ENCODE measurements at regions not wholly inside any gene's neighbourhood (a gene's known extent, or its start where the extent isn't known, plus 50 kb on each side); places are given as distances from the start of the nearest gene placed in this dataset.
"Not testable (repeated sequence)": the region's sequence is repeated elsewhere in the genome, so short reads cannot be mapped to it uniquely, and the experiment has no call there.

DNA sequence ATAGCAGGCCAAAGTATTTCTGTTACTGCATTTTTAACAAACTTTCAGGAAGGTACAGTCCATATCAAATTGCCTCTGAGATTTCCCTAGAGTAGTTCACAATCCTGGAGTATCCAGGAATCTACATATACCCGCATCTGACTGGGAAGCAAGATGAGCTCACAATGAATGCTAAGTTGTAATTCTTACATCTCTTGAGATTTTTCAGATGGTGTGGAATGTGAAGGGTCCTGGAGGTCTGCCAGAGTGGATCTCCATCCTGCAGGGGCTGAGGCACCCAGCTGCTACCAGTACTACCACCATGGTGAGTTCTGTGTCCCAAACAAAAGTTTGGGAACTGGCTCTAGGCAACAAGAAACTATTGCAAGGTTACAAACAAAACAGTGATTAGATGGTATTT, 156.7 kb upstream of the CCDC54 start:
- no peaks in the 10 kb centered on the region for H3K4me1 Mint-ChIP-seq
- H3K4me3 Mint-ChIP-seq, result no peak overlapping the region
- H3K36me3 Mint-ChIP-seq, result no peaks in the 10 kb centered on the region
- no CpG with 5 or more reads among the region's 1 CpG for WGBS (ENCODE audit: insufficient coverage)
- Histone ChIP-seq H3K36me3 (ENCODE audit: control insufficient read depth in 2 of 2, extremely low read depth in 1 of 2, insufficient read depth in 1 of 2, low read length in 1 of 2) (no peaks in the 10 kb centered on the region), H3K4me3 (ENCODE audit: control insufficient read depth in 1 of 2, extremely low read depth in 1 of 2, low read length in 1 of 2) (no peak overlapping the region), H3K9me3 (no peaks in the 10 kb centered on the region), H3K27me3 (replicated peaks in 1 of 2; ENCODE audit: control insufficient read depth in 2 of 2, extremely low read depth in 1 of 2, insufficient read depth in 2 of 2, low read length in 1 of 2) (peaks cover 0 to 3% of the 10 kb centered on the region in 2 experiments), H3K4me1 (ENCODE audit: control insufficient read depth in 1 of 2, extremely low read depth in 1 of 2, insufficient read depth in 2 of 2, low read length in 2 of 2) (no peaks in the 10 kb centered on the region), H3K27ac (ENCODE audit: low read length) (no peak overlapping the region)
- H3K27ac Mint-ChIP-seq, result no peak overlapping the region
- DNase-seq (no peak), ATAC-seq (replicated peaks in 1 of 4) (no peak)
- ChIA-PET CTCF (interaction anchor here in 1 of 2 donors (0.9 kb wide), 1 partner anchor 13 kb away, joined by 3 read pairs; no protein-coding TSS in a partner anchor), POLR2A (no interaction called here)
- no peaks in the 10 kb centered on the region for H3K9me3 Mint-ChIP-seq
- H3K27me3 Mint-ChIP-seq, result peaks cover 6 to 9% of the 10 kb centered on the region in 2 donors

DNA sequence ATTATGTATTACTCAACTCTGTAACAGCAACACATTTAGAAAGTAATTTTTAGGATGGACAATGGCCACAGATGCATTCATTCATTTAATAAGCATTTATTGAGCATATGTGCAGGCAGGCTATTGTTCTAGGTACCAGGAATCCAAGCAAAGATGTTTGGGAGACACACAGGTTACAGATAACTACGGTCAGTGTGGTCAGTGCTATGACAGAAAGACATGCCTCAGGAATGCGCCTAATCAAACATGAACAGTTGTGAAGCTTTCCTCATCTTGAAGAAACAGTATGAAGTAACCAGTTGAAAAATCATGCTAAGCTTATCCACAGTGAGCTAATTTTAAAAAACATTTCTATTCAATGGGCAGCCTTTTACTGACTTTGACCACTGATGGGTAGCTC, 155.4 kb upstream of the CCDC54 start:
- 79% methylated on average over 2 of the region's 2 CpGs for WGBS (ENCODE audit: insufficient coverage)
- no peak overlapping the region for H3K27ac Mint-ChIP-seq
- H3K9me3 ChIP-seq, result no peaks in the 10 kb centered on the region
- H3K36me3 ChIP-seq (ENCODE audit: control insufficient read depth in 2 of 2, extremely low read depth in 1 of 2, insufficient read depth in 1 of 2, low read length in 1 of 2), result no peaks in the 10 kb centered on the region
- no peaks in the 10 kb centered on the region for H3K4me1 Mint-ChIP-seq
- H3K27me3 ChIP-seq (replicated peaks in 1 of 2; ENCODE audit: control insufficient read depth in 2 of 2, extremely low read depth in 1 of 2, insufficient read depth in 2 of 2, low read length in 1 of 2), result peaks cover 0 to 4% of the 10 kb centered on the region in 2 experiments
- no peak overlapping the region for H3K4me3 Mint-ChIP-seq
- no peaks in the 10 kb centered on the region for H3K4me1 ChIP-seq (ENCODE audit: control insufficient read depth in 1 of 2, extremely low read depth in 1 of 2, insufficient read depth in 2 of 2, low read length in 2 of 2)
- no peaks in the 10 kb centered on the region for H3K9me3 Mint-ChIP-seq
- no peaks in the 10 kb centered on the region for H3K36me3 Mint-ChIP-seq
- peaks cover 8 to 9% of the 10 kb centered on the region in 2 donors for H3K27me3 Mint-ChIP-seq
- H3K4me3 ChIP-seq (ENCODE audit: control insufficient read depth in 1 of 2, extremely low read depth in 1 of 2, low read length in 1 of 2), result no peak overlapping the region
- ATAC-seq (replicated peaks in 1 of 4) (no peak), DNase-seq (no peak)
- ChIA-PET POLR2A (interaction anchor here in 1 of 2 donors (0.6 kb wide), 1 partner anchor 17 kb away, joined by 3 read pairs; no protein-coding TSS in a partner anchor), CTCF (interaction anchor here (0.5 to 2.2 kb wide), 3 partner anchors 13 to 704 kb away, joined by 3 to 6 read pairs (median 5); no protein-coding TSS in a partner anchor)
- no peak overlapping the region for H3K27ac ChIP-seq (ENCODE audit: low read length)

DNA sequence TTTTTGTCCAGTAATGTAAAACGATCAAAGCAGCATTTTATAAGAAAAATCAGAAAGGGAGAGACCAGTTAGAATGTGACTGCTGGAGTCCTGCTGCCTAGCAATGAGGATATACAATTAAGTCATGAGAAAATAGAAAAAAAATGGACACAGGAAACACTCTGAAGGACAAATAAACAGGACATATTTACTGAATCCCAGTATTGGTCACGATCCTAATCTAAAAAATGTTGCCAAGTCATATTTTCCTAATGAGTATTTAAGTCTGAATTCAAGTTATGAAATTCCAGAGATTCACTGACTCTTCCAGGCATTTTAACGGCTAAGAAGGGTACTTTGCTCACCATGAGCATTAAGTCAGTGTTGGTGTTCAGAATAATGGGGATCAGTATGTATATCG, 154.3 kb upstream of the CCDC54 start:
- Mint-ChIP-seq H3K9me3 (no peaks in the 10 kb centered on the region), H3K4me1 (no peaks in the 10 kb centered on the region), H3K27me3 (peaks cover 8 to 9% of the 10 kb centered on the region in 2 donors), H3K4me3 (no peak overlapping the region), H3K27ac (no peak overlapping the region), H3K36me3 (no peaks in the 10 kb centered on the region)
- H3K27me3 ChIP-seq (replicated peaks in 1 of 2; ENCODE audit: control insufficient read depth in 2 of 2, extremely low read depth in 1 of 2, insufficient read depth in 2 of 2, low read length in 1 of 2), result peaks cover 0 to 4% of the 10 kb centered on the region in 2 experiments
- no peak for ATAC-seq (replicated peaks in 1 of 4)
- no peaks in the 10 kb centered on the region for H3K9me3 ChIP-seq
- WGBS (ENCODE audit: insufficient coverage), result no CpG with 5 or more reads among the region's 4 CpGs
- no peak overlapping the region for H3K4me3 ChIP-seq (ENCODE audit: control insufficient read depth in 1 of 2, extremely low read depth in 1 of 2, low read length in 1 of 2)
- H3K4me1 ChIP-seq (ENCODE audit: control insufficient read depth in 1 of 2, extremely low read depth in 1 of 2, insufficient read depth in 2 of 2, low read length in 2 of 2), result no peaks in the 10 kb centered on the region
- ChIA-PET CTCF (interaction anchor here in 1 of 2 donors (2.2 kb wide), 1 partner anchor 12 kb away, joined by 6 read pairs; no protein-coding TSS in a partner anchor), POLR2A (no interaction called here)
- no peaks in the 10 kb centered on the region for H3K36me3 ChIP-seq (ENCODE audit: control insufficient read depth in 2 of 2, extremely low read depth in 1 of 2, insufficient read depth in 1 of 2, low read length in 1 of 2)
- DNase-seq, result no peak
- H3K27ac ChIP-seq (ENCODE audit: low read length), result no peak overlapping the region

DNA sequence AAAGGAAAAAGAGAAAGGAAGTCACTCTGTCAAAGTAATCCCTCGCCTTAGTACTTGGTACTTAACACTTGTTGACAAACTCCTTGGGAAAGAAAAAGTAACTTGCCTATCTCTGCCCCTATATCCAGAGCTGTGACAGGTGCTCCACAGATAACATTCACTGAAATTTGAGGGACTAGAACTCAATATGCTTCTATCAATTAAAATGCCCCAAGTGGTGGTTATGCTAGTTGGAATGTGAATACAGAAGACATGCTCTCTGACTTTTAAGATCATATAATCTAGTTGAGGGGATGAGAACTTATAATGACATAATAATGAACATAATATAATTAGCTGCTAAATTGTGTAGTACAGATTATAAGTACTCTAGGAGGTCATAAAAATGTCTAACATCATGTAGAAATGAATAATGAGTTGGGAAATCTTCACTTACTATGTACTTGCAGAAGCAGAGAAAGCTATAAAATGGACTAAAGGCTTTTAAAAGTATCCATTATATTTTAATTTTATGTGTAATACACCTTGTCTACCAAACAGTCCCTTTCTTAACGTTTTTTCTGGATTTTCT, 153.1 kb upstream of the CCDC54 start:
- peaks cover 0 to 4% of the 10 kb centered on the region in 2 experiments for H3K27me3 ChIP-seq (replicated peaks in 1 of 2; ENCODE audit: control insufficient read depth in 2 of 2, extremely low read depth in 1 of 2, insufficient read depth in 2 of 2, low read length in 1 of 2)
- H3K27ac ChIP-seq (ENCODE audit: low read length), result no peak overlapping the region
- no peak for DNase-seq
- H3K9me3 ChIP-seq, result no peaks in the 10 kb centered on the region
- no peaks in the 10 kb centered on the region for H3K36me3 ChIP-seq (ENCODE audit: control insufficient read depth in 2 of 2, extremely low read depth in 1 of 2, insufficient read depth in 1 of 2, low read length in 1 of 2)
- H3K4me1 ChIP-seq (ENCODE audit: control insufficient read depth in 1 of 2, extremely low read depth in 1 of 2, insufficient read depth in 2 of 2, low read length in 2 of 2), result no peaks in the 10 kb centered on the region
- Mint-ChIP-seq H3K9me3 (no peaks in the 10 kb centered on the region), H3K27me3 (peaks cover 8 to 9% of the 10 kb centered on the region in 2 donors), H3K4me1 (no peaks in the 10 kb centered on the region), H3K27ac (no peak overlapping the region), H3K36me3 (no peaks in the 10 kb centered on the region), H3K4me3 (no peak overlapping the region)
- H3K4me3 ChIP-seq (ENCODE audit: control insufficient read depth in 1 of 2, extremely low read depth in 1 of 2, low read length in 1 of 2), result no peak overlapping the region
- no peak for ATAC-seq (replicated peaks in 1 of 4)
- ChIA-PET POLR2A (no interaction called here), CTCF (no interaction called here)
- WGBS (ENCODE audit: insufficient coverage), result no CpG with 5 or more reads among the region's 2 CpGs

DNA sequence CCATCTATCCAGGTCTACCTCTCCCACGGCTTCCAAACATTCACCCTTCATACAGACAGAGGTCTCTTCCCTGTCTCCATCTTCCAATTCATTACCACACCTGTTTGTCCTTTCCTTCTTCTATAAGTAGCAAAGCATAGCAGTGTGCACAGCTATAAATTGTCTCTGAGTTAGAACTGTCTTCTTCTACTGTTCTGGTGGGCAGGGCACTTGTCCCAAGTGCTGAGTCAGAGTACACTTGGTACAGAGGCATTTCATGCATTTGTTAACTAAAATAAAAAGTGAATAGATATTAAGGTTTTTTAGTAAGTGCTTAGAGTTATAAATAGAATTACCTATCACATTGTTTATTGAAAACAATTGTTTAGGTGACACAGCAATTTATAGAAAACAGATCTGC, 150.1 kb upstream of the CCDC54 start:
- POLR2A ChIA-PET, result no interaction called here
- peaks cover 8 to 9% of the 10 kb centered on the region in 2 donors for H3K27me3 Mint-ChIP-seq
- Histone ChIP-seq H3K4me3 (ENCODE audit: control insufficient read depth in 1 of 2, extremely low read depth in 1 of 2, low read length in 1 of 2) (no peak overlapping the region), H3K9me3 (no peaks in the 10 kb centered on the region), H3K27ac (ENCODE audit: low read length) (no peak overlapping the region), H3K4me1 (ENCODE audit: control insufficient read depth in 1 of 2, extremely low read depth in 1 of 2, insufficient read depth in 2 of 2, low read length in 2 of 2) (no peaks in the 10 kb centered on the region), H3K36me3 (ENCODE audit: control insufficient read depth in 2 of 2, extremely low read depth in 1 of 2, insufficient read depth in 1 of 2, low read length in 1 of 2) (no peaks in the 10 kb centered on the region), H3K27me3 (replicated peaks in 1 of 2; ENCODE audit: control insufficient read depth in 2 of 2, extremely low read depth in 1 of 2, insufficient read depth in 2 of 2, low read length in 1 of 2) (peaks cover 0 to 4% of the 10 kb centered on the region in 2 experiments)
- no CpG with 5 or more reads among the region's 1 CpG for whole genome bisulfite sequencing (ENCODE audit: insufficient coverage)
- no peaks in the 10 kb centered on the region for H3K36me3 Mint-ChIP-seq
- no peaks in the 10 kb centered on the region for H3K4me1 Mint-ChIP-seq
- no peaks in the 10 kb centered on the region for H3K9me3 Mint-ChIP-seq
- no peak for DNase-seq
- no peak overlapping the region for H3K27ac Mint-ChIP-seq
- no peak for ATAC-seq (replicated peaks in 1 of 4)
- CTCF ChIA-PET, result no interaction called here
- H3K4me3 Mint-ChIP-seq, result no peak overlapping the region

DNA sequence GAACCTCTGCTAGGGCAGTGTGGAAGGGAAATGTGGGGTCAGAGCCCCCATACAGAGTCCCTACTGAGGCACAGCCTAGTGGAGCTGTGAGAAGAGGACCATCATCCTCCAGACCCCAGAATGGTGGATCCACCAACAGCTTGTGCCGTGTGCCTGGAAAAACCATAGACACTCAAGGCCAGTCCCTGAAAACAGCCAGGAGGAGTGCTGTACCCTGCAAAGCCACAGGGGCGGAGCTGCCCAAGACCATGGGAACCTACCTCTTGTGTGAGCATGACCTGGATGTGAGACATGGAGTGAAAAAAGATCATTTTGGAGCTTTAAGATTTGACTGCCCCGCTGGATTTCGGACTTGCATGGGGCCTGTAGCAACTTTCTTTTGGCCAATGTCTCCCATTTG, 143.4 kb upstream of the CCDC54 start:
- H3K36me3 ChIP-seq (ENCODE audit: control insufficient read depth in 2 of 2, extremely low read depth in 1 of 2, insufficient read depth in 1 of 2, low read length in 1 of 2); DNase-seq; H3K27ac Mint-ChIP-seq; H3K9me3 Mint-ChIP-seq; H3K9me3 ChIP-seq; H3K4me3 ChIP-seq (ENCODE audit: control insufficient read depth in 1 of 2, extremely low read depth in 1 of 2, low read length in 1 of 2); POLR2A ChIA-PET; ATAC-seq (replicated peaks in 1 of 4); H3K4me1 Mint-ChIP-seq; H3K4me3 Mint-ChIP-seq; H3K27ac ChIP-seq (ENCODE audit: low read length); H3K27me3 ChIP-seq (replicated peaks in 1 of 2; ENCODE audit: control insufficient read depth in 2 of 2, extremely low read depth in 1 of 2, insufficient read depth in 2 of 2, low read length in 1 of 2); H3K4me1 ChIP-seq (ENCODE audit: control insufficient read depth in 1 of 2, extremely low read depth in 1 of 2, insufficient read depth in 2 of 2, low read length in 2 of 2); H3K36me3 Mint-ChIP-seq; H3K27me3 Mint-ChIP-seq: not testable (repeated sequence)
- CTCF ChIA-PET, result interaction anchor here (0.6 to 0.8 kb wide), 4 partner anchors 13 to 427 kb away, joined by 3 to 5 read pairs (median 4); no protein-coding TSS in a partner anchor
- WGBS (ENCODE audit: insufficient coverage), result 97% methylated on average over 3 of the region's 4 CpGs
